CD14-positive monocyte (primary cell): ENCODE measurements at regions not wholly inside any gene's neighbourhood (a gene's known extent, or its start where the extent isn't known, plus 50 kb on each side); places are given as distances from the start of the nearest gene placed in this dataset.

ENCODE experiments used
- DNase-seq, 3 donors: peaks; one replicate each; pipeline ENCODE4 v3.0.0-alpha.2; 2011 to 2022
- H2AFZ ChIP-seq: 2 replicates; pipeline ENCODE4 v1.6.0; 2012; ENCODE audit warnings: mild to moderate bottlenecking, low read depth, low read length, inconsistent platforms; ENCODE audit not compliant: insufficient read depth, poor library complexity, severe bottlenecking
- H3K27ac ChIP-seq, 2 donors: 1 replicate in 1 of 2; 2 replicates in 1 of 2; pipeline ENCODE4 v1.5.1; 2012 to 2013; ENCODE audit warnings: low read length in 2 of 2, control low read depth in 1 of 2, inconsistent platforms in 1 of 2, low read depth in 1 of 2, mild to moderate bottlenecking in 1 of 2
- H3K27me3 ChIP-seq, 2 donors: one replicate each; pipeline versions ENCODE4 v1.6.0 to v1.6.1; 2011 to 2013; ENCODE audit warnings: low read length in 2 of 2; ENCODE audit not compliant: control insufficient read depth in 2 of 2, insufficient read depth in 2 of 2
- H3K36me3 ChIP-seq, 2 donors: replicated peaks in 1 of 2; 1 replicate in 1 of 2; 2 replicates in 1 of 2; pipeline versions ENCODE4 v1.5.1 to v1.6.1; 2012 to 2013; ENCODE audit warnings: low read length in 2 of 2, control low read depth in 1 of 2, inconsistent platforms in 1 of 2, mild to moderate bottlenecking in 1 of 2; ENCODE audit not compliant: insufficient read depth in 2 of 2, control insufficient read depth in 1 of 2
- H3K4me1 ChIP-seq, 2 donors: 1 replicate in 1 of 2; 2 replicates in 1 of 2; pipeline versions ENCODE4 v1.5.1 to v1.6.1; 2012 to 2013; ENCODE audit warnings: low read length in 2 of 2, control low read depth in 1 of 2, inconsistent platforms in 1 of 2, mild to moderate bottlenecking in 1 of 2, moderate library complexity in 1 of 2; ENCODE audit not compliant: insufficient read depth in 2 of 2, control insufficient read depth in 1 of 2
- H3K4me2 ChIP-seq: replicated peaks from 2 replicates; pipeline ENCODE3; 2012; ENCODE audit warnings: low read length, moderate library complexity, mild to moderate bottlenecking; ENCODE audit not compliant: poor library complexity, severe bottlenecking; ENCODE audit errors: extremely low read depth
- H3K4me3 ChIP-seq, 3 experiments: fragments of 200-600 bp in 1 of 3; sonication (generic) in 1 of 3; replicated peaks in 1 of 3; 1 replicate in 2 of 3; 2 replicates in 1 of 3; pipeline ENCODE4 v1.5.1; 2011 to 2013; ENCODE audit warnings: low read length in 3 of 3, mild to moderate bottlenecking in 3 of 3, control low read depth in 2 of 3, low read depth in 2 of 3, inconsistent platforms in 1 of 3, moderate library complexity in 1 of 3
- H3K79me2 ChIP-seq: 2 replicates; pipeline ENCODE4 v1.6.0; 2012; ENCODE audit warnings: mild to moderate bottlenecking, control low read depth, inconsistent platforms, low read length, moderate library complexity; ENCODE audit not compliant: insufficient read depth
- H3K9ac ChIP-seq: 2 replicates; pipeline ENCODE4 v1.6.0; 2017; ENCODE audit warnings: low read length, mild to moderate bottlenecking; ENCODE audit not compliant: insufficient read depth, poor library complexity, severe bottlenecking
- H3K9me3 ChIP-seq, 2 donors: replicated peaks in 1 of 2; 1 replicate in 1 of 2; 2 replicates in 1 of 2; pipeline versions ENCODE4 v1.5.1 to v1.6.1; 2012 to 2013; ENCODE audit warnings: low read length in 2 of 2, control low read depth in 1 of 2; ENCODE audit not compliant: control insufficient read depth in 1 of 2, insufficient read depth in 1 of 2
- H4K20me1 ChIP-seq: 2 replicates; pipeline ENCODE4 v1.6.0; 2012; ENCODE audit warnings: mild to moderate bottlenecking, low read length, control low read depth, moderate library complexity; ENCODE audit not compliant: insufficient read depth
- H3K27ac Mint-ChIP-seq, 7 donors: one replicate each; pipeline ENCODE4 v1.8.0; 2020; ENCODE audit warnings: mild to moderate bottlenecking in 7 of 7, mixed read lengths in 7 of 7, moderate library complexity in 6 of 7, inconsistent platforms in 2 of 7
- H3K27me3 Mint-ChIP-seq, 3 donors: one replicate each; pipeline ENCODE4 v1.8.0; 2021 to 2022; ENCODE audit warnings: low read depth in 3 of 3, mild to moderate bottlenecking in 3 of 3, mixed read lengths in 3 of 3, moderate library complexity in 3 of 3, inconsistent platforms in 1 of 3
- H3K36me3 Mint-ChIP-seq, 2 donors: one replicate each; pipeline ENCODE4 v1.8.0; 2020; ENCODE audit warnings: mixed read lengths in 2 of 2, inconsistent platforms in 1 of 2, mild to moderate bottlenecking in 1 of 2
- H3K4me1 Mint-ChIP-seq: one replicate; pipeline ENCODE4 v1.8.0; 2020; ENCODE audit warnings: mild to moderate bottlenecking, mixed read lengths
- H3K4me3 Mint-ChIP-seq, 2 donors: one replicate each; pipeline ENCODE4 v1.8.0; 2020; ENCODE audit warnings: mild to moderate bottlenecking in 2 of 2, mixed read lengths in 2 of 2, moderate library complexity in 1 of 2
- H3K9me3 Mint-ChIP-seq, 7 donors: one replicate each; pipeline ENCODE4 v1.8.0; 2020 to 2022; ENCODE audit warnings: mixed read lengths in 7 of 7, mild to moderate bottlenecking in 6 of 7, moderate library complexity in 6 of 7, inconsistent platforms in 2 of 7
- WGBS: methylation state at CpG from one replicate; pipeline ENCODE4 v1.1.5; 2013; ENCODE audit warnings: missing lambda C conversion rate; ENCODE audit not compliant: insufficient coverage; 5-methylcytosine and 5-hydroxymethylcytosine counted together
- intact Hi-C, 2 donors: fragments of 100-400 bp; cut with micrococcal nuclease; formaldehyde crosslinking; loops; one replicate each; pipeline versions ENCODE4 v1.15.0 to v1.15.1; 2023
- TF ChIP-seq, protein P1 (sequence below): fragments of 200-600 bp; IDR thresholded peaks from one replicate; pipeline ENCODE4 v1.8.0; 2022; ENCODE audit warnings: antibody characterized with exemption, mild to moderate bottlenecking

DNA sequence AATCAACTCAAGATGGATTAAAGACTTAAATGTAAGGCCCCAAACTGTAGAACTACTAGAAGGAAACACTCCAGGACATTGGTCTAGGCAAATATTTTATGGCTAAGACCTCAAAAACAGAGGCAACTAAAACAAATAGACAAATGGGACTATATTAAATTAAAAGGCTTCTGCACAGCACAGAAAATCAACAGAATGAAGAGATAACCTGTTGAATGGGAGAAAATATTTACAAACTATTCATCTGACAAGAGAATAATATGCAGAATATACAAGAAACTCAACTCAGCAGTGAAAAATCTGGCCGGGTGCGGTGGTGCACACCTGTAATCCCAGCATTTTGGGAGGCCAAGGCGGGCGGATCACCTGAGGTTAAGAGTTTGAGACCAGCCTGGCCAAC, 84.1 kb upstream of the HNRNPU start:
- Histone ChIP-seq H3K4me3 (no peak overlapping the region), H3K27me3 (no peaks in the 10 kb centered on the region), H3K9ac (no peak overlapping the region), H3K4me1 (peaks cover 22 to 23% of the 10 kb centered on the region in 2 donors), H3K27ac (no peak overlapping the region), H3K4me2 (no peak overlapping the region), H3K79me2 (no peaks in the 10 kb centered on the region), H3K9me3 (no peaks in the 10 kb centered on the region), H2AFZ (peak overlapping the region; percentile 11), H4K20me1 (no peaks in the 10 kb centered on the region), H3K36me3 (no peaks in the 10 kb centered on the region)
- Mint-ChIP-seq H3K27ac (no peak overlapping the region), H3K27me3 (no peaks in the 10 kb centered on the region), H3K36me3 (no peaks in the 10 kb centered on the region), H3K9me3 (peaks cover 0 to 3% (median 0%) of the 10 kb centered on the region in 7 donors), H3K4me1 (peaks cover 22% of the 10 kb centered on the region), H3K4me3 (no peak overlapping the region)
- TF ChIP-seq, protein P1, sequence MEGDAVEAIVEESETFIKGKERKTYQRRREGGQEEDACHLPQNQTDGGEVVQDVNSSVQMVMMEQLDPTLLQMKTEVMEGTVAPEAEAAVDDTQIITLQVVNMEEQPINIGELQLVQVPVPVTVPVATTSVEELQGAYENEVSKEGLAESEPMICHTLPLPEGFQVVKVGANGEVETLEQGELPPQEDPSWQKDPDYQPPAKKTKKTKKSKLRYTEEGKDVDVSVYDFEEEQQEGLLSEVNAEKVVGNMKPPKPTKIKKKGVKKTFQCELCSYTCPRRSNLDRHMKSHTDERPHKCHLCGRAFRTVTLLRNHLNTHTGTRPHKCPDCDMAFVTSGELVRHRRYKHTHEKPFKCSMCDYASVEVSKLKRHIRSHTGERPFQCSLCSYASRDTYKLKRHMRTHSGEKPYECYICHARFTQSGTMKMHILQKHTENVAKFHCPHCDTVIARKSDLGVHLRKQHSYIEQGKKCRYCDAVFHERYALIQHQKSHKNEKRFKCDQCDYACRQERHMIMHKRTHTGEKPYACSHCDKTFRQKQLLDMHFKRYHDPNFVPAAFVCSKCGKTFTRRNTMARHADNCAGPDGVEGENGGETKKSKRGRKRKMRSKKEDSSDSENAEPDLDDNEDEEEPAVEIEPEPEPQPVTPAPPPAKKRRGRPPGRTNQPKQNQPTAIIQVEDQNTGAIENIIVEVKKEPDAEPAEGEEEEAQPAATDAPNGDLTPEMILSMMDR: no peak
- intact Hi-C loops: no loop called here
- 100% methylated on average over 4 of the region's 4 CpGs for WGBS
- no peak for DNase-seq

DNA sequence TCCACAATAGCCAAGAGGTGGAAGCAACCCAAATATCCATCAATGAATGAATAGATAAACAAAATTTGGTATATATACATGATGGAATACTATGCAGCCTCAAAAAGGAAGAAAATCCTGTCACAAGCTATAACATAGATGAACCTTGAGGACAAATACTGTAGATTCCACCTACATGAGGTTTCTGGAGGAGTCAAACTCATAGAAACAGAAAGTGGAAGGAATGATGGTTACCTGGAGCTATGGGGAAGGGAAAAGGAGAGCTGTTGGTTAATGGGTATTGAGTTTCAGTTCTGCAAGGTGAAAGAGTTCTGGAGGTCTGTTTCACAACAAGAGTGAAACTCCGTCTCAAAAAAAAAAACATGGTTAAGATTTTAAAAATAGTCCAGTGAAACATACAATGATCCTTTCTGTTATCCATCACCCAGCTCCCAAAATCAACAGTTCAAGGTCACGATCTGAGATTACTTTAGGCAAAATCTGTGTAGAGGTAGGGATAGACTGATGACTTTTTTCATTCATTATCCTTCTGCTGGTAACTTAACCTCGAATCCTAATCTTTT, 80.8 kb upstream of the HNRNPU start:
- H3K4me3 Mint-ChIP-seq: peak overlapping the region; percentile 18 to 39

More for the DNA sequence above, 80.8 kb upstream of the HNRNPU start:
- peak overlapping the region; percentile 57 for H3K4me2 ChIP-seq
- H3K9me3 Mint-ChIP-seq: peaks cover 0 to 4% (median 0%) of the 10 kb centered on the region in 7 donors
- intact Hi-C loops: no loop called here
- no peak overlapping the region for H3K27ac ChIP-seq
- H4K20me1 ChIP-seq: no peaks in the 10 kb centered on the region
- DNase-seq: no peak
- no CpG with 5 or more reads among the region's 3 CpGs for WGBS
- H3K4me3 ChIP-seq: peak overlapping the region in 1 of 3 experiments; percentile 2
- H3K27me3 ChIP-seq: no peaks in the 10 kb centered on the region
- H3K27ac Mint-ChIP-seq: peak overlapping the region; percentile 41 to 83 (median 62)
- H3K36me3 Mint-ChIP-seq: no peaks in the 10 kb centered on the region
- peaks cover 8% of the 10 kb centered on the region for H3K4me1 Mint-ChIP-seq
- peaks cover 8 to 10% of the 10 kb centered on the region in 2 donors for H3K4me1 ChIP-seq
- H3K9me3 ChIP-seq: no peaks in the 10 kb centered on the region
- TF ChIP-seq, protein P1: no peak
- H3K36me3 ChIP-seq: no peaks in the 10 kb centered on the region
- no peaks in the 10 kb centered on the region for H3K79me2 ChIP-seq
- H2AFZ ChIP-seq: no peak overlapping the region
- peaks cover 0 to 3% (median 0%) of the 10 kb centered on the region in 3 donors for H3K27me3 Mint-ChIP-seq
- no peak overlapping the region for H3K9ac ChIP-seq
